ENCODE measurements at regions not wholly inside any gene's neighbourhood (a gene's known extent, or its start where the extent isn't known, plus 50 kb on each side); places are given as distances from the start of the nearest gene placed in this dataset.

- TF ChIP-seq CTCF (IDR thresholded peaks at IDR 0.05) = no peak
- TF ChIP-seq POLR2A (IDR thresholded peaks at IDR 0.05) = no peak
These were observed 138.6 kb downstream of the TMEM18 start for GRCh38 chr2:538646-539045.
